IMR-90 (cell line): ENCODE measurements at regions not wholly inside any gene's neighbourhood (a gene's known extent, or its start where the extent isn't known, plus 50 kb on each side); places are given as distances from the start of the nearest gene placed in this dataset.

ENCODE experiments used
- ATAC-seq: fragments of 200-7000 bp; cut with Tn5 transposase; 2 replicates; pipeline ENCODE4 v1.9.1; 2020; ENCODE audit warnings: low read depth, mild to moderate bottlenecking, moderate library complexity
- BruUV-seq: library from RNA; stranded (reverse); fragments of 400-500 nt; replicated peaks from 2 replicates; lab custom pipeline; 2021; lab: Mats Ljungman, UMichigan
- CTCF ChIA-PET: fragments of 300-600 bp; formaldehyde crosslinking; extraction: SDS; loops from one replicate; lab custom pipeline; 2021; ENCODE audit warnings: antibody characterized with exemption; lab: Yijun Ruan, JAX
- POLR2A ChIA-PET: fragments of 300-600 bp; sonication (Branson Sonifier 250); formaldehyde crosslinking; loops from one replicate; lab custom pipeline; 2022; ENCODE audit warnings: antibody characterized with exemption; ENCODE audit not compliant: unreplicated experiment; lab: Charles Lee
- DNase-seq: peaks from one replicate; pipeline ENCODE4 v3.0.0; 2013
- H2AFZ ChIP-seq: replicated peaks from 2 replicates; pipeline ENCODE3; 2013; ENCODE audit warnings: low read length, mild to moderate bottlenecking; ENCODE audit not compliant: poor library complexity
- H2AK5ac ChIP-seq: 2 replicates; pipeline ENCODE4 v1.6.1; 2013; ENCODE audit warnings: low read depth, low read length, inconsistent platforms
- H2AK9ac ChIP-seq: replicated peaks from 2 replicates; pipeline ENCODE3; 2013; ENCODE audit warnings: mild to moderate bottlenecking, low read depth, low read length, moderate library complexity; ENCODE audit not compliant: poor library complexity
- H2BK120ac ChIP-seq: 2 replicates; pipeline ENCODE4 v1.6.1; 2013; ENCODE audit warnings: low read depth, low read length, inconsistent platforms
- H2BK15ac ChIP-seq: 3 replicates; pipeline ENCODE4 v1.6.1; 2013; ENCODE audit warnings: low read depth, low read length, inconsistent platforms
- H2BK20ac ChIP-seq: 2 replicates; pipeline ENCODE4 v1.6.1; 2013; ENCODE audit warnings: low read depth, mild to moderate bottlenecking, inconsistent platforms, low read length, moderate library complexity
- H2BK5ac ChIP-seq: 2 replicates; pipeline ENCODE4 v1.6.1; 2013; ENCODE audit warnings: mild to moderate bottlenecking, low read depth, low read length, inconsistent platforms; ENCODE audit not compliant: poor library complexity, severe bottlenecking
- H3K14ac ChIP-seq: replicated peaks from 2 replicates; pipeline ENCODE4 v1.6.1; 2013; ENCODE audit warnings: low read depth, low read length, inconsistent platforms
- H3K18ac ChIP-seq: 2 replicates; pipeline ENCODE4 v1.6.1; 2013; ENCODE audit warnings: low read depth, low read length, control low read depth
- H3K23ac ChIP-seq: 2 replicates; pipeline ENCODE4 v1.6.1; 2013; ENCODE audit warnings: low read depth, low read length, inconsistent platforms
- H3K27ac ChIP-seq: 2 replicates; pipeline ENCODE4 v1.5.1; 2013; ENCODE audit warnings: mild to moderate bottlenecking, control low read depth, low read length; ENCODE audit not compliant: insufficient read depth
- H3K27me3 ChIP-seq: 2 replicates; pipeline ENCODE4 v1.6.1; 2013; ENCODE audit warnings: low read length; ENCODE audit not compliant: control insufficient read depth, insufficient read depth
- H3K36me3 ChIP-seq: 2 replicates; pipeline ENCODE4 v1.6.1; 2013; ENCODE audit warnings: low read length, mixed read lengths; ENCODE audit not compliant: control insufficient read depth, insufficient read depth
- H3K4ac ChIP-seq: 2 replicates; pipeline ENCODE4 v1.6.1; 2013; ENCODE audit warnings: low read depth, low read length, inconsistent platforms
- H3K4me1 ChIP-seq: 2 replicates; pipeline ENCODE4 v1.6.1; 2013; ENCODE audit warnings: low read length, mixed read lengths; ENCODE audit not compliant: control insufficient read depth, insufficient read depth
- H3K4me2 ChIP-seq: 2 replicates; pipeline ENCODE4 v1.6.1; 2013; ENCODE audit warnings: low read depth, mild to moderate bottlenecking, control low read depth, low read length, moderate library complexity
- H3K4me3 ChIP-seq: 2 replicates; pipeline ENCODE4 v1.5.1; 2013; ENCODE audit warnings: low read depth, mild to moderate bottlenecking, control low read depth, low read length, moderate library complexity; ENCODE audit not compliant: insufficient read depth
- H3K56ac ChIP-seq: 2 replicates; pipeline ENCODE4 v1.6.1; 2013; ENCODE audit warnings: low read length, inconsistent platforms; ENCODE audit not compliant: insufficient read depth; ENCODE audit errors: extremely low read depth
- H3K79me1 ChIP-seq, 2 experiments: 2 replicates each; pipeline ENCODE4 v1.6.1; 2013; ENCODE audit warnings: low read length in 2 of 2, inconsistent platforms in 1 of 2, low read depth in 1 of 2
- H3K9ac ChIP-seq: 2 replicates; pipeline ENCODE4 v1.6.1; 2013; ENCODE audit warnings: low read depth, low read length, control low read depth
- H3K9me1 ChIP-seq: 2 replicates; pipeline ENCODE4 v1.6.1; 2013; ENCODE audit warnings: low read length, inconsistent platforms; ENCODE audit not compliant: insufficient read depth
- H3K9me3 ChIP-seq: 2 replicates; pipeline ENCODE4 v1.6.1; 2013; ENCODE audit warnings: low read length; ENCODE audit not compliant: control insufficient read depth, insufficient read depth
- H4K20me1 ChIP-seq: 2 replicates; pipeline ENCODE4 v1.6.1; 2013; ENCODE audit warnings: low read length, inconsistent platforms; ENCODE audit not compliant: insufficient read depth
- H4K5ac ChIP-seq: 2 replicates; pipeline ENCODE4 v1.6.1; 2013; ENCODE audit warnings: mild to moderate bottlenecking, low read depth, low read length, control low read depth
- H4K8ac ChIP-seq, 2 experiments: 2 replicates each; pipeline ENCODE4 v1.6.1; 2013; ENCODE audit warnings: low read depth in 2 of 2, low read length in 2 of 2, control low read depth in 1 of 2, inconsistent platforms in 1 of 2
- H4K91ac ChIP-seq: 2 replicates; pipeline ENCODE4 v1.6.1; 2013; ENCODE audit warnings: low read depth, low read length, inconsistent platforms; ENCODE audit not compliant: insufficient read depth
- CEBPB ChIP-seq: IDR thresholded peaks from 2 replicates; pipeline ENCODE4 v1.6.1; 2012; ENCODE audit warnings: low read depth, low read length, improper control_type of control experiment
- CHD1 ChIP-seq: IDR thresholded peaks from 2 replicates; pipeline ENCODE4 v1.6.1; 2012; ENCODE audit warnings: low read depth, low read length, improper control_type of control experiment
- ELK1 ChIP-seq: fragments of 150-350 bp; IDR thresholded peaks from 2 replicates; pipeline ENCODE4 v1.6.1; 2016; ENCODE audit warnings: low read depth, mild to moderate bottlenecking, low read length, moderate library complexity, borderline replicate concordance
- MAFK ChIP-seq: IDR thresholded peaks from 2 replicates; pipeline ENCODE4 v1.6.1; 2012; ENCODE audit warnings: low read depth, low read length, improper control_type of control experiment
- MXI1 ChIP-seq: IDR thresholded peaks from 2 replicates; pipeline ENCODE4 v1.6.1; 2012; ENCODE audit warnings: low read depth, mild to moderate bottlenecking, low read length, moderate library complexity, borderline replicate concordance
- NFE2L2 ChIP-seq: fragments of 150-350 bp; IDR thresholded peaks from 2 replicates; pipeline ENCODE4 v1.6.1; 2016; ENCODE audit warnings: low read depth, mild to moderate bottlenecking, low read length
- POLR2A ChIP-seq: IDR thresholded peaks from 2 replicates; pipeline ENCODE4 v1.6.1; 2012; ENCODE audit warnings: mild to moderate bottlenecking, low read depth, low read length
- RAD21 ChIP-seq: IDR thresholded peaks from 2 replicates; pipeline ENCODE4 v1.6.1; 2012; ENCODE audit warnings: low read length, improper control_type of control experiment
- RCOR1 ChIP-seq: IDR thresholded peaks from 2 replicates; pipeline ENCODE4 v1.6.1; 2012; ENCODE audit warnings: mild to moderate bottlenecking, low read length, improper control_type of control experiment; ENCODE audit not compliant: insufficient replicate concordance
- RFX5 ChIP-seq: IDR thresholded peaks from 2 replicates; pipeline ENCODE4 v1.8.0; 2012; ENCODE audit warnings: low read depth, mild to moderate bottlenecking, low read length, moderate library complexity
- SMC3 ChIP-seq: fragments of 150-350 bp; IDR thresholded peaks from 2 replicates; pipeline ENCODE4 v1.6.1; 2016; ENCODE audit warnings: low read depth, mild to moderate bottlenecking, antibody characterized with exemption, low read length, moderate library complexity
- USF2 ChIP-seq: fragments of 150-350 bp; IDR thresholded peaks from 2 replicates; pipeline ENCODE4 v1.6.1; 2017; ENCODE audit warnings: mild to moderate bottlenecking, antibody characterized with exemption, low read length, low read depth
- WGBS, 2 experiments: methylation state at CpG; one replicate each; pipeline versions ENCODE4 v1.1.5 to v1.1.7; 2013; ENCODE audit warnings: missing lambda C conversion rate in 2 of 2; ENCODE audit not compliant: insufficient read length in 1 of 2; ENCODE audit errors: extremely low coverage in 2 of 2; 5-methylcytosine and 5-hydroxymethylcytosine counted together
- dilution Hi-C: fragments of 300-500 bp; cut with HindIII; formaldehyde crosslinking; loops from one replicate; pipeline ENCODE4 v1.14.3; 2018; ENCODE audit warnings: low sequenced_read_pairs; ENCODE audit not compliant: unreplicated experiment
- in situ Hi-C: fragments of 300-500 bp; cut with MboI; formaldehyde crosslinking; loops from 3 replicates; pipeline ENCODE4 v1.14.3; 2019; ENCODE audit warnings: low sequenced_read_pairs, inconsistent platforms, mixed read lengths
- intact Hi-C: fragments of 100-400 bp; cut with micrococcal nuclease; formaldehyde crosslinking; loops from 2 replicates; pipeline ENCODE4 v1.10.0; 2022
- TF ChIP-seq, protein P1 (sequence below): conservative IDR thresholded peaks from 2 replicates; pipeline ENCODE4 v1.5.1; 2012; ENCODE audit warnings: mild to moderate bottlenecking, low read depth, low read length, improper control_type of control experiment

DNA sequence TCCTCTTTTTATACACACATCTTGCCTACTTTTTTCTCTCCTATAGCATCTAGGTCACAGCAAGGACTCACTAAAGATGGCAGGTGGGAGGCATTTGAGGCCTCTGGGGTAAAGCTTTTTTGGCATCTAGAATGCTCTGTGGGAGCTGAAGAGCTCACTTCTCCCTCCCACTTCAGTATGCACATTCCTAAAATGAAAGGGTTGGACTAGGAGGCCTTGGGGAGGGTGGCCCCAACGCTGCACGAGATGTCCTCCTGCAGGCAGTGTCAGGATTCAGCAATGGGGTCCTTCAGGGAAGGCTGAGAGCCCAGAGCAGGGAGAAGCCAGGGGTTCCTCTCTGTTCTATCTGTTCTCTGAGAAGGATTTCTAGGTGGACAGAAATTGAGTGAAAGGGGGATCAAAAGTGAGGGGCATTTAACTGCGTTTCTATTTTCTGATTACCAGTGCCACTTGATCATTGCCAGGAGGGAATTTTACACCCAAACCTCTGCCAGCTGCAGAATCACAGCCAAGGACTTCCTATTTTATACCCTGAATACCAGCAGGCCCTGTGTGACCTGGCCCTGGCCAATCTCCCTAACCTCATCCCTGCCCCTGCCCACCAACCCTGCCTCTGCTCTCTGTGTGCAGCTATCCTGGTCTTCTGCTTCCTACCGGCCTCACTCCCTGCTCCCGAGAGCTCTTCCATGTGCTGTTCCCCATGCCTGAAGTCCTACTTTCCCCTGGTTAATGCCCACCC is 186.2 kb downstream of the CYP26B1 start:
- WGBS, 2 experiments, result 60% methylated on average over 1 of the region's 5 CpGs; no CpG with 5 or more reads in 1 of the 2 experiments
- Histone ChIP-seq H3K14ac (no peak overlapping the region), H2AK5ac (no peak overlapping the region), H2BK5ac (no peak overlapping the region), H2BK20ac (no peak overlapping the region), H3K56ac (no peak overlapping the region), H3K27me3 (peaks cover 14% of the 10 kb centered on the region), H3K4me3 (no peak overlapping the region), H2AK9ac (no peak overlapping the region), H3K4me2 (no peak overlapping the region), H4K5ac (no peak overlapping the region), H3K27ac (no peak overlapping the region), H4K20me1 (no peaks in the 10 kb centered on the region), H3K79me1 (no peaks in the 10 kb centered on the region), H3K9ac (no peak overlapping the region), H2BK120ac (no peak overlapping the region), H4K91ac (no peak overlapping the region), H3K9me1 (no peaks in the 10 kb centered on the region), H3K23ac (no peak overlapping the region), H2BK15ac (no peak overlapping the region), H2AFZ (no peak overlapping the region), H3K9me3 (no peaks in the 10 kb centered on the region; the same call in 1 of the 2 replicates), H4K8ac (no peak overlapping the region), H3K4me1 (no peaks in the 10 kb centered on the region), H3K18ac (no peak overlapping the region), H3K36me3 (no peaks in the 10 kb centered on the region), H3K4ac (no peak overlapping the region)
- no TSS peak for BruUV-seq
- DNase-seq (no peak), ATAC-seq (no peak)
- in situ Hi-C loops, result no loop called here
- ChIA-PET POLR2A (no interaction called here), CTCF (no interaction called here)
- no peak for TF ChIP-seq RCOR1
- TF ChIP-seq RFX5, result no peak
- TF ChIP-seq CHD1, result no peak
- TF ChIP-seq POLR2A, result no peak
- no peak for TF ChIP-seq SMC3
- no peak for TF ChIP-seq NFE2L2
- no peak for TF ChIP-seq USF2
- TF ChIP-seq, protein P1, sequence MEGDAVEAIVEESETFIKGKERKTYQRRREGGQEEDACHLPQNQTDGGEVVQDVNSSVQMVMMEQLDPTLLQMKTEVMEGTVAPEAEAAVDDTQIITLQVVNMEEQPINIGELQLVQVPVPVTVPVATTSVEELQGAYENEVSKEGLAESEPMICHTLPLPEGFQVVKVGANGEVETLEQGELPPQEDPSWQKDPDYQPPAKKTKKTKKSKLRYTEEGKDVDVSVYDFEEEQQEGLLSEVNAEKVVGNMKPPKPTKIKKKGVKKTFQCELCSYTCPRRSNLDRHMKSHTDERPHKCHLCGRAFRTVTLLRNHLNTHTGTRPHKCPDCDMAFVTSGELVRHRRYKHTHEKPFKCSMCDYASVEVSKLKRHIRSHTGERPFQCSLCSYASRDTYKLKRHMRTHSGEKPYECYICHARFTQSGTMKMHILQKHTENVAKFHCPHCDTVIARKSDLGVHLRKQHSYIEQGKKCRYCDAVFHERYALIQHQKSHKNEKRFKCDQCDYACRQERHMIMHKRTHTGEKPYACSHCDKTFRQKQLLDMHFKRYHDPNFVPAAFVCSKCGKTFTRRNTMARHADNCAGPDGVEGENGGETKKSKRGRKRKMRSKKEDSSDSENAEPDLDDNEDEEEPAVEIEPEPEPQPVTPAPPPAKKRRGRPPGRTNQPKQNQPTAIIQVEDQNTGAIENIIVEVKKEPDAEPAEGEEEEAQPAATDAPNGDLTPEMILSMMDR, result no peak
- no peak for TF ChIP-seq CEBPB
- no peak for TF ChIP-seq RAD21
- TF ChIP-seq MXI1, result no peak
- no peak for TF ChIP-seq ELK1
- no peak for TF ChIP-seq MAFK
- intact Hi-C loops, result no loop called here
- dilution Hi-C loops, result no loop called here
